Colon (tissue), 2 donors: ENCODE measurements at regions not wholly inside any gene's neighbourhood (a gene's known extent, or its start where the extent isn't known, plus 50 kb on each side); places are given as distances from the start of the nearest gene placed in this dataset.

ENCODE experiments used
- FAIRE-seq: peaks from 2 replicates; lab custom pipeline; 2012; peaks lifted over from hg19 to GRCh38; lab: Jason Lieb, UNC
- donor health status: control.
- donor health status: control.

DNA sequence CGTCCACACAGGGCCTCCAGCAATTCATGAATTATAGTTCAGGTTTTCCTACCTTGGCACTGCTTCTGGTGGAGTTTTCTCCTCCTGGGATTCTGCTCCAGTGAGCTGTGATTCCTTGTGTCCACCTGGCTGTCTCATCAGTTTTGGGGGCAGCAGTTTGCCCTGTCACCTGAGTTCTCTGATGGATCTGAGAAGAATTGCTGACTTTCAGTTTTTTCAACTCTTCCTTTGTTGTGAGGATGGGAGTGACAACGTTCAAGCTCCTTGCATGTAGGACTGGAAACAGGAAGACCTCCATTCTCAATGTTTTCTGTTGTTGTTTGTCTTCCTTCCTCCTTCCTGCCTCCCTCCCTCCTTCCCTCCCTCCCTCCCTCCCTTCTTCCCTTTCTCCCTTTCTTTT lies 359.0 kb downstream of the TSN start:
- no peak for FAIRE-seq

DNA sequence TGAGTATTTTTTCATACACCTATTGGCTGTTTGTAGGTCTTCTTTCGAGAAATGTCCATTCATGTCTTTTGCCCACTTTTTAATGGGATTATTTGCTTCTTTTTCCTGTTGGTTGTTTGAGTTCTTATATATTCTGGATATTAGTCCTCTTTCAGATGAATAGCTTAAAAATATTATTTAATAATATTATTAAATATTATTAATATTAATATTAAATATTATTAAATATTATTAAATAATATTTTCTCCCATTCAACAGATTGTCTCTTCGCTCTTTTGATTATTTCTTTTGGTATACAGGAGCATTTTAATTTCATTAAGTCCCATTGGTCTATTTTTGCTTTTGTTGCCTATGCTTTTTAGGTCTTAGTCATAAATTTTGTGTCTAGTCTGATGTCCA lies 361.9 kb downstream of the TSN start:
- FAIRE-seq: peak; percentile 31

DNA sequence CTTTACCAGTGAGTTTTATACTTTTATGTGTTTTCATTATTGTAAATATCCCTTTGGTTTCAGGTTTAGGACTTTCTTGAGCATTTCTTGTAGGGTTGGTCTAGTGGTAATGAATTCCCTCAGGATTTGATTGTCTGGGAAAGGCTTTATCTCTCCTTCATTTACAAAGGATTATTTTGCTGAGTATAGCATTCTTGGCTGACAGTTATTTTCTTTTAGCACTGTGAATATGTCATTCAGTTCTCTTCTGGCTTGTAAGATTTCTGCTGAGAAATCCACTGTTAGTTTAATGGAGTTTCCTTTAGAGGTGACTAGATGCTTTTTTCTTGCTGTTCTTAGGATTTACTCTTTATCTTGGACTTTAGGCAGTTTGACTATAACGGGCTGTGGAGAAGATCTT lies 373.9 kb downstream of the TSN start:
- FAIRE-seq: no peak

DNA sequence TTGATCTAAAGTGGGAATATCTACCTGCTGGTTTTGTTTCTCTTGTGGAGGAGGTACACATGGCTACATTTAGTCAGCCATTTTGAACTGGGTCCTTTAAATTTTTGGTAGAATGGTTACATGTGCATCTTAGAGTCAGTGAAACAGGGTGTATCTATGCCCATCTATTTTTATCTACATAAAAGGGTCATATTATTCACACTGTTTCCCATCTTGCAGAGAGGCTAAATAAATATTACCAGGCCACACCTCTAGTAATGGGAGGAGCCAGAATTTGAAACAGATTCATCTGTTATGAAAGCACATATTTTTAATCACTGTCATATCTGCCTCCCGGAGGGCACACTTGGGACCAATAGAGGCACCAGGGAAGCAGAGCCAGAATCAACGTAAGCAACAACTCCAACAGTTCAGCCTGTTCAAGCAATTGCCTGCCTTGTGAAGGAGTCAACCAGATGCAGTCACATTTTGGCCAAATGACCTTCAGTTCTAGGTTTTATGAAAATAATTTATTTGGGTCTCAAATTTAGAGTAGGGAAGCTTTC lies 376.8 kb downstream of the TSN start:
- no peak for FAIRE-seq

DNA sequence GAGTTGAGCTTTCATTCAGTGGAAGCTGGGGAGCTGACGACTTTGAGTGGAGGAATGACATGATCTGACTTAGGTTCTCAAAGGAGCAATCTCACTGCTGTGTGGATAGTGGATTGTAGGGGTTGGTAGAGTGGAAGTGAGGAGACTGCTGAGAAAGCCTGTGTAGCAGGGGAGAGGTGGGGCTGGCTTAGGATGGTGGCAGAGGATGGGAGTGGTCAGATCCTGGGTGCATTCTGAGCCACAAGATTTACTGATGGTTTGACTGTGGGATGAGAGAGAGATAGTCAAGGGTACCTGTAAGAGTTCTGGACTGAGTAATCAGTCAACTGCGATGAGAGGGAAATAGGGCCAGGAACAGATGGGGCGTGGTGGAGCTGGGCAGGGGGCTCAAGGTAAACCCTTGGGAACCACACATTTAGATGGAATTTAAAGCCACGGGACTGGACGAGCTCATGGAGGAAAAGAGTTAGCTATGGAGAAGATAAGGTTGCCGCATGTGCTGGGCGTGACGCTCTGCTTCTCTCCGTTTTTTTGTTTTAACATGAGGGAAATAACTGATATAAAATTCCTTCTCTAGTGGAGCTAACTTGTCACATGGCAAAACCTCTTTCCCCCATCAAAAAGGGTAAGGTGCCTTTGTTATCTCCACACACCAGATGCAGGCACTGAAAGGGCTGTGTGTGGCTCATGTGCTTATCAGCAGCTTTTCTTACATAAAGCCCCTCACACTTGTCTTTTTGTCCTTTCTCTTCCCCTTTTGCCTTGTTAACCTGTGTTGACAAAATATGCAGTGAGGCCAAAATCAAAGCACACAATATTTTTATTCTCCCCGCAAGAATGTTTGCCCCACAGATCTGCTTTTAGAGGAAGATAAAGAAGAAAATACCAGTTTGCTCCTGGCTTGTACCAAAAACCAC lies 379.8 kb downstream of the TSN start:
- FAIRE-seq: no peak

DNA sequence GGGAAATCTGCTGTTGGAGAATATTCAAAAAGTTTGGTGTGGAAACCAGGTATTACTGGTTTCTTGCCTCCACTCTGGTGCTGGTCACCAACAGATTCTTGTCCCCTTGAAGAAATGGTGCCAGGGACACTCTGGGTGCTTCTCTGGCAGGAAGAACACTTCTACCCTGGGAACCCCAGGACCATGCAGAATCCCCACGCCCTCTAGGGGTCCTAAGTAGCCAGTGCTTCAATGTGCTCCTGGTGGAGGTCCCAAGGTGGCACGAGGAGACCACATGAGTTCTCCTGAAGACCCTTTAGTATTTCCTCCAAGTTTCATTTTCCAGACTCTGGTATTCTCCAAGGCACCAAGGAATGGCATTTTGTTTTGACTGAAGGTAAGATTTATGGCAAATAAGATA lies 380.6 kb downstream of the TSN start:
- no peak for FAIRE-seq

DNA sequence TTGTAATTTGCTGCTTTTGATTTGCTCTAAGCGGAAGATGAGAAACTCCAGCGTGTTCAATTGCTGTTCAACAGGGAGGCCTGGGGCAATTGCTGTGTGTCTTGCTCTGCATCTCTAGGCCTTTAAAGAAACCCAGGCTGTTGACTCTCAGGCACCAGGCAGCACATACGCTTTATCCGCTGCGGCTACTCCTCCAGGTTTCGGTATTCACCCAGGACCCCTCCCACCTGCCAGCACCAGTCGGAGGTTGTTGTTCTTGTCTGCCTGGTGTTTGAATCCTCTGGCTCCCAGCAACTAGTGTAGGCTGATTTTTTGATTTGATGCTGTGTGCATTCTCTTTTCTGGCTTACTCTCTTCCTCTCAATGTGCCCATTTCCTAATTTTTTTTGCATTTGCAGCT lies 383.1 kb downstream of the TSN start:
- no peak for FAIRE-seq

DNA sequence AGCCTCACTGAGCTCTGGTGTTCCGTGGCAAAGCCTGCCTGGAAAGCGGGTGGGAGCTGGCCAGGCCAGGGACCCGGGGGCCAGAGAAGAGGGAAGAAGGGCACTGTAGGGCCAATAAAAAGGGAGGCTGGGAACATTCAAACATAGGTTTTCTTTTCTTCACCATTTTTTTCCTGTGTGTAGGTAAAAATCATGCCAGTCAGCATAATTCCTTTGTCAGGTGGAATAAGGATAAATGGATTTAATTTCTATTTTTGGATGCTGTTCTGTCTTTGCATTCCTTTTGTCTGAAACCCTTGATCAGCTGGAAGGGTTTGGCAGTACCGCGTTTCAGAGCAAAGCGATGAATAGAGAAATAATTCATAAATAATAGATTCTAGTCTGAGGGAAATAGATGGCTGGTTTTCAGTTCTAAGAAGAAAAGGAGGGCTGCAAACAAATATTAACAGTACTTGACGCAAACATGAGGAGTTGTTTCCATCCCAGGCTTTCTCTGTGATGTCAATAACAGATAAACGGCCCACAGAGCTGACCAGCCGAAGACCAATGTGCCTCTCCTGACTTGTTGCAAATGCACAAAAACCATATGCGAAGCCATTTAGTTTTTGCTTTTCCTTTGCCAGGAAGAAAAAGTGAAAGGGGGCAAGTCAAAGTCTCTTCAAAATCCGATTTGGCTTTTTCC lies 384.4 kb downstream of the TSN start:
- no peak for FAIRE-seq

DNA sequence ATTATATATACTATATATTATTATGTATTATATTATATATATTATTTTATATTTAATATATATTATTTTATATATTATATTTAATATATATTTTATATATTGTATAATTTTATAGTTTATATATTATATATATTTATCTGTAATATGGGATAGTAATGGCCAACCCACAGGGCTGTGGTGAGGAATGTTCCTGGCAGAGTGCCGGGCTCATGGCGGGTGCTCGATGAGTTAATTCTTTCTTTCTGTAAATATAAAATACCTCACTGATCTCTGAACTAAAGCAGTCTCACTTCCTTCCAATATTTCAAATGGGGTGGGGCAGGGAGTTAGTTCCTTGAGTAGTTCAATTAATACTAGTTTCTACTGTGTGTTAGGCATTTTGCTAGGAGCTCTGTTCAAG lies 389.4 kb downstream of the TSN start:
- FAIRE-seq: no peak

DNA sequence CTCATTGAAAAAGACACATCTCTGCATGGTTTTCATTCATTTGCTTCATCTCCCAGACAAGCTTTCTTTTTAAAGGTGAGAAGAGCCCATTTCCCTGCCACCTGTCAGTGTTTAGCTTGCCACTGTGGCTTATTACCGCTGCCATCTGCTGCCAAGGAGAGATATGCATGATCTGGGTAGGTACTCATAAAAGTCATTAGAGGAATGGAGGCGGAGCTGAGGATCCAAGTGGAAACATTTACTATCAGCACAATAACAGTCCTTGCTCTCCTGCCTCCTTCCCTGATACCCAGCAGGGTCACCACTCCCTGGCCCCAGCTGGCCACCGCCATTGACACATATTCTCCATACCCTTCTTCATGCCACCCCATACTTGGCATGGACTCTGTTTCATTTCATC lies 390.4 kb downstream of the TSN start:
- no peak for FAIRE-seq

DNA sequence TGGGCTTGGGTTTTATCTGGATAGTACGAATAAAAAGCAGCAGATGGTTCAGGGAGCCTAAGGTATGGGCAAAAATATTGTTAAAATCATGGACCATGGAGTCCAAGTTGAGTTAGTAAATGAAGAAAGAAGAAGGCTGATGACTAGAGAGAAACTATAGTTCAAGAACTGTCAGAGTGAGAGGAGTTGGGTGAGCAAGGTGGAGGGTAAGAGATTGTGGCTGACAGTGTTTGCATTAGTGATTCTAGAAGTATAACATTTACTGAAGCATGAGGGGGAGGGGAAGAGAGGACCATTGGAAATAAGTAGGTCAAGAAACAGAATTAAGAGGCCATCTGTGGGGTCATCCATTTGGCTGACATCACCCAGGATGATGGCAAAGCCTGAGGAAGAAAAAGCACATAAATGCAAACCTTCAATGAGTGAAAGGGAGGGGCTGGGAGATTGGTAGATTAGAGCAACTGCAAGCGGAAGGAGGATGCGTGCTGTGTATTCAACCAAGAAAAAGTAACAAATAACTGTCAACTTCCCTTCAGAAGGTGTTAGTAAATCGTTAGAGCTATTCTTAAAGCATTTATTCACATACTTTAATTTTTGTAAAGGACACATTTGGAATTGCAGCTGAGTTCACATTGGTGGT lies 392.8 kb downstream of the TSN start:
- FAIRE-seq: no peak

DNA sequence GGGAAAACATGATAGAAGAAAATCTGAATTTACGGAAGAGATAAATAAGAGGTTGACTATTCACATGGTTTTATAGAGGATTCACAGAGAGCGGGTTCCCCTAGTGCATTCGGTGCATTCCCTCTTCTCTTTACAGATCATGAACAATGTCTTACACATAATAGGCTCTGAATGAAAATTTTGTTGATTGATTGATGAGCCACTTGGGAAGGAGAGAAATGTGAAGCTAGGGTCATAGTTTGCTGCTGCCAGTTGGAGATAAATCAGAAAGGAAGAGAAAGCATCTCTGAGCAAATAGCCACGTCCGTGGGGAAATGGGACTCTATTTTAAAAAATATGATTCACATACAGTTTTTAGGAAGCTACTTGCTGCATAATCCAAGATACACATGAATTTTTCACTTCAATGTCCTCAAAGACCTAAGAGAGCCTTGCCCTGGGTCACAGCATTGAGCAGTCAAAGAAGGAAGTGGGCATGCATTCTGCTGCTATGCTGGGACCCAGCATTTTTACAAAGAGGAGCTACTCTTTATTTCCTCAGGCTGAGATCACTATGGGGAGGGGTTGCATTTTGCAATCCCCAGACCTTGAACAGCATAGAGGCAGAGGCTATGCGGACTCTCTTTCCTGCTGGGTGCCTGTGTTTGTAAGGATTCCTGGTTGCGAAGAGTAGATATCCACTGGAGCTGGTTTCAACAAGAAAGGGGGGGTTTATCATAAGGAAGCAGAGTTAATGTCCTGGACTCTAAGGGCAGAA lies 395.3 kb downstream of the TSN start:
- FAIRE-seq: no peak

DNA sequence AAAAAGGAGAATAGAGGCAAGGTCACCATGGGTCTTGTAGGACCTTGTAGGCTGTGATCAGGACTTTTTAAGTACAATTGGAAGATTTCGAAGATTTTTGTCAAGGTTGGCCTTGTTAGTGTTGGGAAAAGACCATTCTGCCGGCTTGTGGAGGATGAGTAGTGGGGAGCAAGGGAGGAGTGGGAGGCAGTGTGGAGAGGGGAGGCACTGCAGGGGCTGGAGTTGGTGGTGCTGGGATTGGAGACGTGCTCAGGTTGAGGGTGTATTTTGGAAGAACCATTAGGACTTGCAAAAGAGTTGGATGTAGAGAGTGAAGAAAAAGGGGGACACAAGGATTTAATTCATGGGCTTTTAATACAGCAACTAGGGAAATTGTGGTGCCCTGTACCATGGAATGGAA lies 397.1 kb downstream of the TSN start:
- FAIRE-seq: no peak

DNA sequence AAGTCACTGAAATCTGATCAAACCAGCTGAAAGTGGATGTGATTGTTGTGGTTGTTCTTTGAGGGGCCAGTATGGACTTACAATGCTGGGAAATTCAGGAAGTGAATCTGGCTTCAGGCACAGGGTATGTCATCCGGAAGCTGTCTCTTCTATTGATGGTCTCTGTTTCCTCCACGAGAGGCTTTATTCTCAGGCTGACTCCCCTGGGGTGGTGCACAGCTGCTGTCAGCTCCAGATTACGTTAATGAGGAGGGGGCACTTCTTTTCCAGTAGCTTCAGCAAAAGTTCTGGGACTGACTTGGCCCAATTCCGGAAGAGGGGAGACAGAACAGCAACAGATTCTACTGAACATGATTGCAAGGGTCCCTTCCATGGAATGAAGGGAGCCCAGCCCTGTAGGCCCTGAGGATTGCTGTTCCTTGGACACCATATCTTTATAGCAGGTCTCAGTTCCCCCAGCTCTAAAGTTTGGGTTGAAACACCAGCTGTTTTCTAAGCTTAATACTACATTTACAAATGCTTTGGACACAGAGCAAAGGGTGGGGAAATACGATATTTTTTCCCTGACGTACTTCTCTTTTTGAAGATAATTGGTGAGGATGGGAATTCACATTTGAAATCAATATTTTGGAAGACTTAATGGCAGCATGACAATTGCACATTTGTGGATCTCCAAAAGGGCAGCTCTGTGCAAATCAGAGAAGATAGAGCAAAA lies 400.9 kb downstream of the TSN start:
- FAIRE-seq: no peak

DNA sequence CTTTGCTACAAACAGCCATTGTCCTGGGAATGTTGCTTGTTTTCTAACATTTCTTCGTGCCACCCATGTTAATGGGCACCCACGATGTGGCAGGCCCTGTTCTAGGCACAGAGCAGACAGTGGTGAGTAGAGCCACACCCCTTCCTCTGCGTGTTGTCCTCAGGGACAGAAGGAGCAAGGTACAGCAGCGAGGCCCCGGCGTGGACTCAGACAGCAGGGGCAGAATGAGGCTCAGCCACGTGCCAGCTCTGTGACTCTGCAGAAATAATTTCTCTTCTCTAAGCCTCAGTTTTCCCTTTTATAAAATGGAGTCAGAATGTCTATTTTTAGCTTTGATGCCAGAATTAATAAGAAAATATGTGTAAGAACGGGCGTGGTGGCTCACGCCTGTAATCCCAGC lies 401.7 kb downstream of the TSN start:
- no peak for FAIRE-seq

DNA sequence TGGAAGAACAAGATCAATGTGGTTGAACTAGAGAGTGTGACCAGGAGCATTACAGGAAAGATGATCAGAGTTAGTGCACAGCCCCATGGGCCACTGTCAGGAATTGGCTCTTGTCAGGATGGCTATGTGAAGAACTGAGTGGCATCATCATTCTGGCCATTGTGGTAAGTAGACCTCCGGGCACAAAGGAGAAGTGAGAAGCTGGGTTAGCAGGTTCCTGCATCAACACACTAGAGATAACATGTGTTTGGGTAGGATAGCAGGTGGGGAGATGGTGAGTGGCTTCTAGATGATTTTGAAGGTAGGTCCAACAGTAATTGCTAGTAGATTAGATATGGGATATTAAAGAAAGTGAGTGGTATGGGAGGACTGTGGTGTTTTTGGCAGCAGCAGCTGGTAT lies 408.2 kb downstream of the TSN start:
- FAIRE-seq: no peak

DNA sequence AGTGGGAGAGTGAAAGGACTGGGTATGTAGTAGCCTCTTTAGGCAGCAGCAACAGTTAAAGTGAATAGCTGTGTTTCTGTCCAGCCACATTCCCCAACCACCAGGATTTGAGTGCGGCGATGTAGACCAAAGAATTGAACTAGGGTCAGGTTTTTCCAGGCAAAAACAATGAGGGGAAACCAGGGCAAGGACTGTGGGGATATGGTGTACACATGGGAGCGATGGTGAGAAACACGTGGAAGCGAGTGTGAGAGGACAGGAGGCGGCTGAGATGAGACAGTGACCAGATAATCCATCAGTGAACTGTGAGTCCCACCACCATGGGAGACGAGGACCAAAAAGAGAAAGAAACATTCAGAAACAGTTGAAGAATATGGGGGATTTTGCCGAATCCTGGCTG lies 409.5 kb downstream of the TSN start:
- FAIRE-seq: no peak

DNA sequence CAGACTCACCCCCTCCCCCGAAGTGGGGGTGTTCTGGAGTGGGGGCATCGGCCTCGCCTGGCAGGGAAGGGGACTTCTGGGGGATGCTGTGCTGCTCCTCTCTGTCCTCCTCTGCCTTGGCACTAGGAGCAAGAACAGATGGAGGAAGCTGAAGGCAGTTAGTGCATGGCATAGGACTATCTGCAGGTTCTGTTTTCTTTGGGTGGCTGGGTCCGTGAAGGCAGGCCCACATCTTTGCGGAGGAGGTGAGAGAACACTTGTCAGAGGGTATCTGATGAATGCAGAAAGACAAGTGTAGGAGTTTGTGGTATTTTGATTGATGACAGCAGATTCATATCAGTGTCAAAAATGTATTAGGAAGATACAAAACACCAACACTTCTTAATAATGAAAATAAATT lies 411.4 kb downstream of the TSN start:
- no peak for FAIRE-seq

DNA sequence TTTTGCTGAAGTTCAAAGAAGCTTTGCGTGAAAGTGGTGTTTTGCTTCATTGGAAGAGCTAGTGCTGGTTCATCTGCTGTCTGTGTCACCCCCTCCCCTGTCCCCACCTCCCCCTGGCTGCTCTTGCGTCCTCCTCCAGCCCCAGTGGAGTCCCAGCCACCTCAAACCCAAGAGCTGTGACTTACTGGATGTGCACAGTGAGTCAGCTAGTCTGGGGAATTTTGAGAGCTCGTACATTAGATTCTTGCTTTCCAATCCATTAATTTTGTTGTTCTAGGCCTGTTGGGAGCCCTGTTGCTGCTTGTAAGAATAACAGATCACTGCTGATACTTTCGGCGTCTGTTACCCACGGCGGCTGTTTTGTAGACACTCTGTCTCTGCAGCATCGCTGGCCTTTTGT lies 412.1 kb downstream of the TSN start:
- no peak for FAIRE-seq

DNA sequence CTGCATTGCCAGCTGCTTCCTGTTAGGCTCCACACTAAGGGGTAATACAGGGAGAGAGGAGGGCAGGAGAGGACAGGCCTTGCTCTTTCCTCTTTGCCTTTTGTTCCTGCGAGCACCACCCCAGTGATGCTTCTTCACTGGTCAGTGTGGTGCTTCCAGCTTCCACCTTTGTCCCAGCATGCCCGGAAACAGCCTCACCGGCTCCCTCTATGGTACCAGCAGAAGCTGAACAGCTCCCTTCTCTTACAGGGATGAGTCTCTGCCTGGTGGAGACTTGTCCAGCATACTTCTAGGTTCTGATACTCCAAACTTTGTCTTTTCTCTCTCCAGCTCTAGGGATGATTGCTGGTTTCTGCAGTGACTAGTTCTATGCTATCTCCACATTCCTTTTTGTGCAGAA lies 413.3 kb downstream of the TSN start:
- FAIRE-seq: no peak

DNA sequence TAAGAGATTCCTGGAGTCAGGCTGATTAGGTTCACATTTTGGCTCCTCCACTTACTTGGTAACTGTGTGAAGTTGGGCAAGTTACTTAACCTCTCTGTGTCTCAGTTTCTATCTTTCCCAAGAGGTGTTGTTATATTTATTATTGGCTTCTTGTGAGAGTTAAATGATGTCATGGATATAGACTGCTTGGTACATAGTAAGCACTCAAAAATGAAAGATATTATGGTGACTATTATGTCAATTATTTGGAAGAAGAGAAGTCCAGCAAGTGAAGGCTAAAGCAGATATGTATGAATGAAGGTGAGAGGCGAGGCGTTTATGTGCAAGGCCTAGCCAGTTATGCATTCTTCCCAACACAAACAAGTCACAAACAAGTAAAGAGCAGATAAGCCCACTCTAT lies 417.4 kb downstream of the TSN start:
- no peak for FAIRE-seq

DNA sequence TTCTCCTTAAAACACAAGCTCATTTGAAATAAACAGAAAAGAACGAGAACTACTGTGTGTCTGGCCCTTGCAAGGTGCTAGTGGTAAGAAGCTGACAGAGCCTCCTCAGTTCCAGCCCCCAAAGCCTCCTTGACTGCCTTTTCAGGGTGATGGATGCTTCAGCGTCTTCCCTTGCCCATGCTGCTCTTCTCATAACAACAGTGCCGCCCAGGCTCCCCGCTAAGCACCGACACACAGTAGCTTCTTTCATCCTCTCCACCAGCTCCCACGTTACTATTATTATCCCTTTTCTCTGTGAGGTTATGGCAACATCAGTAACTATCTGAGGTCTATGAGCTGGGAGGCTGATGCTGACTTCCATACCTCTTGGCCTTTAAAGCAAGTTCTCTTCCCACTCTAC lies 418.6 kb downstream of the TSN start:
- FAIRE-seq: no peak
